ENCODE measurements at regions not wholly inside any gene's neighbourhood (a gene's known extent, or its start where the extent isn't known, plus 50 kb on each side); places are given as distances from the start of the nearest gene placed in this dataset.

GRCh38 chr1:4006676-4007374 lies 106.8 kb upstream of the C1orf174 start:
- no peak for FAIRE-seq
- TF ChIP-seq POLR2AphosphoS5 (IDR thresholded peaks at IDR 0.05; ENCODE audit: low read depth, low read length) (no peak), SPI1 (IDR thresholded peaks at IDR 0.05; ENCODE audit: low read depth, low read length) (peak; percentile 81), PAX5 (IDR thresholded peaks at IDR 0.05; ENCODE audit: insufficient read depth, low read length, severe bottlenecking) (no peak), POU2F2 (IDR thresholded peaks at IDR 0.05; ENCODE audit: low read depth, low read length) (no peak)
- no peak for DNase-seq (ENCODE audit: insufficient read length, low spot score)

- TF ChIP-seq POU2F2 (IDR thresholded peaks at IDR 0.05; ENCODE audit: low read depth, low read length) (no peak), PAX5 (IDR thresholded peaks at IDR 0.05; ENCODE audit: insufficient read depth, low read length, severe bottlenecking) (no peak), POLR2A (IDR thresholded peaks at IDR 0.05; ENCODE audit: low read depth, low read length) (no peak), SPI1 (IDR thresholded peaks at IDR 0.05; ENCODE audit: low read depth, low read length) (no peak), POLR2AphosphoS5 (IDR thresholded peaks at IDR 0.05; ENCODE audit: low read depth, low read length) (no peak), TAF1 (IDR thresholded peaks at IDR 0.05; ENCODE audit: low read depth, low read length) (no peak)
- DNase-seq (ENCODE audit: insufficient read length, low spot score) (no peak), FAIRE-seq (no peak)
These were observed 110.2 kb upstream of the C1orf174 start for GRCh38 chr1:4010284-4010683.

GRCh38 chr1:4010814-4011605 lies 110.9 kb upstream of the C1orf174 start:
- FAIRE-seq (no peak), DNase-seq (ENCODE audit: insufficient read length, low spot score) (no peak)
- TF ChIP-seq SPI1 (IDR thresholded peaks at IDR 0.05; ENCODE audit: low read depth, low read length) (no peak), TAF1 (IDR thresholded peaks at IDR 0.05; ENCODE audit: low read depth, low read length) (no peak), POLR2AphosphoS5 (IDR thresholded peaks at IDR 0.05; ENCODE audit: low read depth, low read length) (no peak), PAX5 (IDR thresholded peaks at IDR 0.05; ENCODE audit: insufficient read depth, low read length, severe bottlenecking) (no peak), POU2F2 (IDR thresholded peaks at IDR 0.05; ENCODE audit: low read depth, low read length) (no peak), POLR2A (IDR thresholded peaks at IDR 0.05; ENCODE audit: low read depth, low read length) (no peak)

- FAIRE-seq = no peak
- no peak for DNase-seq (ENCODE audit: insufficient read length, low spot score)
- TF ChIP-seq TAF1 (IDR thresholded peaks at IDR 0.05; ENCODE audit: low read depth, low read length) = no peak
- TF ChIP-seq PAX5 (IDR thresholded peaks at IDR 0.05; ENCODE audit: insufficient read depth, low read length, severe bottlenecking) = no peak
- TF ChIP-seq POLR2A (IDR thresholded peaks at IDR 0.05; ENCODE audit: low read depth, low read length) = no peak
- no peak for TF ChIP-seq POLR2AphosphoS5 (IDR thresholded peaks at IDR 0.05; ENCODE audit: low read depth, low read length)
- no peak for TF ChIP-seq POU2F2 (IDR thresholded peaks at IDR 0.05; ENCODE audit: low read depth, low read length)
These were observed 116.5 kb upstream of the C1orf174 start for GRCh38 chr1:4016351-4017130.

GRCh38 chr1:4017636-4018365 lies 117.7 kb upstream of the C1orf174 start:
- no peak for FAIRE-seq
- no peak for DNase-seq (ENCODE audit: insufficient read length, low spot score)
- no peak for TF ChIP-seq SPI1 (IDR thresholded peaks at IDR 0.05; ENCODE audit: low read depth, low read length)
- no peak for TF ChIP-seq POLR2A (IDR thresholded peaks at IDR 0.05; ENCODE audit: low read depth, low read length)
- no peak for TF ChIP-seq POU2F2 (IDR thresholded peaks at IDR 0.05; ENCODE audit: low read depth, low read length)
- TF ChIP-seq PAX5 (IDR thresholded peaks at IDR 0.05; ENCODE audit: insufficient read depth, low read length, severe bottlenecking) = no peak

GRCh38 chr1:4018466-4019146 lies 118.5 kb upstream of the C1orf174 start:
- DNase-seq (ENCODE audit: insufficient read length, low spot score) = no peak
- no peak for TF ChIP-seq POLR2AphosphoS5 (IDR thresholded peaks at IDR 0.05; ENCODE audit: low read depth, low read length)
- no peak for FAIRE-seq

- DNase-seq (ENCODE audit: insufficient read length, low spot score) = no peak
- TF ChIP-seq SPI1 (IDR thresholded peaks at IDR 0.05; ENCODE audit: low read depth, low read length) = no peak
- no peak for TF ChIP-seq POU2F2 (IDR thresholded peaks at IDR 0.05; ENCODE audit: low read depth, low read length)
- TF ChIP-seq POLR2AphosphoS5 (IDR thresholded peaks at IDR 0.05; ENCODE audit: low read depth, low read length) = no peak
- no peak for TF ChIP-seq PAX5 (IDR thresholded peaks at IDR 0.05; ENCODE audit: insufficient read depth, low read length, severe bottlenecking)
- no peak for TF ChIP-seq TAF1 (IDR thresholded peaks at IDR 0.05; ENCODE audit: low read depth, low read length)
- no peak for TF ChIP-seq POLR2A (IDR thresholded peaks at IDR 0.05; ENCODE audit: low read depth, low read length)
- no peak for FAIRE-seq
These were observed 119.1 kb upstream of the C1orf174 start for GRCh38 chr1:4019147-4019521.

- TF ChIP-seq PAX5 (IDR thresholded peaks at IDR 0.05; ENCODE audit: insufficient read depth, low read length, severe bottlenecking) (no peak), TAF1 (IDR thresholded peaks at IDR 0.05; ENCODE audit: low read depth, low read length) (no peak)
- no peak for FAIRE-seq
- no peak for DNase-seq (ENCODE audit: insufficient read length, low spot score)
These were observed 119.7 kb upstream of the C1orf174 start for GRCh38 chr1:4019606-4020331.
